ENCODE measurements at regions not wholly inside any gene's neighbourhood (a gene's known extent, or its start where the extent isn't known, plus 50 kb on each side); places are given as distances from the start of the nearest gene placed in this dataset.

DNA sequence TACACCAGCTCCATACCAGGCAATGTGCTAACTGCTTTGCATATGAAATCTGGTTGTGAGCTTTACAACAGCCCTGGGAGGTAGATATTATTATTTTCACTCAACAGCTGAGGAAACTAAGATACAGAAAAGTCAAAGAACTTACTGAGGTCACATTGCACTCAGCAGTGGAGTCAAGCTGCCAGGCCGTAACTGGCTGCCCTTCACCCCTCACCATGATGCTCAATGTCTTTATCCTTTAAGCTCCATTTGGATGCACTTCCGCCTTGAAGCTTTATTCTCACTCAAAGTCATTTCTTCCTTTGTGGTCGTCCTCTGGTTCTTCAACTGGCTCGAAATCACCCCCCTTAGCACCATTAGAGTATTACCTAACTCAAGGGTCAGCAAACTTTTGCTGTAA, 81.7 kb upstream of the RALGPS2 start:
- TF ChIP-seq CTCF (IDR thresholded peaks at IDR 0.05; ENCODE audit: low read length) (no peak), EZH2 (IDR thresholded peaks at IDR 0.05; ENCODE audit: borderline replicate concordance, low read length) (no peak)
